HG03135 (cell line): ENCODE measurements at regions not wholly inside any gene's neighbourhood (a gene's known extent, or its start where the extent isn't known, plus 50 kb on each side); places are given as distances from the start of the nearest gene placed in this dataset.
"Not testable (repeated sequence)": the region's sequence is repeated elsewhere in the genome, so short reads cannot be mapped to it uniquely, and the experiment has no call there.

Experiments
- ATAC-seq: cut with Tn5 transposase; IDR thresholded peaks from one replicate; pipeline ENCODE4 v1.9.1; 2021; ENCODE audit warnings: mild to moderate bottlenecking, moderate library complexity; ENCODE audit not compliant: unreplicated experiment

DNA sequence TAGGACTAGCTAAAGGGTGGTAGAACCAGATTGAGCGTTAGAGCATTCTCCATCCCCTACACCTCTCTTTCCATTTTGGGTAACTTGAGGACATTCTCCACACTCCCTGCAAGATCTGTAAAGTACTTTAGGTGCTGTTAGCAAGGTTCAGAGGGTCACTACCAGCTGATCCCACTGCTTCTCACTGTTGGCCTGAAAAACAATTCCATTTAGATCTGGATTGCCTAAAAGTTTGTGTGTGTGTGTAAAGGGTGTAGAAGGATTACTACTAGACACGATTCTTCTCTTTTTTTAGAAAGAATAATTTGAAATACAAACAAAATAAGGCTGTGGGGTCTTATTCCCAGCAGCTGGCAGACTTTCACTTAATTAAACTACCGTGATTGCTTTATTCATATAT is 95.1 kb upstream of the TMEM178A start:
- ATAC-seq = no peak

DNA sequence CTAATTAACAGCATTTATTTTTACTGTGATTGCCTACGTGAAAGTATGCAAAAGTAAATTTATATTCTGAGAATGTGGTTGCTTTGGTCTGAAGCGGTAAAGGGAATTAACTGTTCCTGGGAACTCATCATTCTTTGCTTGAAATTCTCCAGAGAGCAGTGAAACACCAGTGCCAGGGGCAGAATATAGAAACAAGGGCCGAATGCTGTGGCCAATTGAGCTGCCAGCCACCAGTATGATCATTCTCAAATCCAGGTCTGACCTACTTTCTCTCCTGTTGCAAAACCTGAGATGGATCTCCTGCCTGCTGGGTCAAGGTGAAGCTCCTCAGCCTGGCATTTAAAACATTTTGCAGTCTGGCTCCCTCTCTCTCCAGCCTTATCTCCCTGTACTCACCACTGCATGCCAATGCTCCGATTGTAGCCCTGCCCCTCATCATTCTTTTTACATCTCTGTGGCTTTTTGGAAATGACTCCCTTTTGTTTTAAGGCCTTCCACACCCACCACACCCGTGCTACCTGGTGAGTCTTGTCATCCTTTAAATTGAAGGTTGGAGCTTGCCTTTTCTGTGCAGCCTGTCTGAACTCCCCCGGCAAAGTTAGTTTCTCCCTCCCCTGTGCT is 94.5 kb upstream of the TMEM178A start:
- no peak for ATAC-seq

DNA sequence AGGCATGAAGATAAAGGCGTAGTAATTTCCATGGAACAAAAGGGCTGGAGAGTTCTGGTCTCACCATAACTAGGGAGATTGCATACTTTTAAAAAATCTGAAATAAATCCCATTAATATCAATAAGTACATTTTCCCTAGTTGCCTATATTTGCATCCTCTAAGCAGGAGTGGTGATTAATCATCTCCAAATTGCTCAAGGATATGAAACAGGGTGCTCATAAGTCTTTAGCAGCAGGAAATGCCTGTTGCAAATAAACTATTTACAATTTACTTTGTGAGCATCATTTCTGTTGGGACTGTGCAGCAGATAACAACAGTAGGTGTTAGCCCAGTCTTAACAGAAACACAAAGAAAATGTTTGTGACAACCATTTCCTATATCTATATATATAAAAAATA is 92.4 kb upstream of the TMEM178A start:
- ATAC-seq = no peak

- no peak for ATAC-seq
Measured at GRCh38 chr2:39581866-39582265, 83.9 kb upstream of the TMEM178A start.

- ATAC-seq = no peak
Measured at GRCh38 chr2:39583213-39583612, 82.5 kb upstream of the TMEM178A start.

- ATAC-seq = no peak
Measured at GRCh38 chr2:39583781-39584180, 81.9 kb upstream of the TMEM178A start.

DNA sequence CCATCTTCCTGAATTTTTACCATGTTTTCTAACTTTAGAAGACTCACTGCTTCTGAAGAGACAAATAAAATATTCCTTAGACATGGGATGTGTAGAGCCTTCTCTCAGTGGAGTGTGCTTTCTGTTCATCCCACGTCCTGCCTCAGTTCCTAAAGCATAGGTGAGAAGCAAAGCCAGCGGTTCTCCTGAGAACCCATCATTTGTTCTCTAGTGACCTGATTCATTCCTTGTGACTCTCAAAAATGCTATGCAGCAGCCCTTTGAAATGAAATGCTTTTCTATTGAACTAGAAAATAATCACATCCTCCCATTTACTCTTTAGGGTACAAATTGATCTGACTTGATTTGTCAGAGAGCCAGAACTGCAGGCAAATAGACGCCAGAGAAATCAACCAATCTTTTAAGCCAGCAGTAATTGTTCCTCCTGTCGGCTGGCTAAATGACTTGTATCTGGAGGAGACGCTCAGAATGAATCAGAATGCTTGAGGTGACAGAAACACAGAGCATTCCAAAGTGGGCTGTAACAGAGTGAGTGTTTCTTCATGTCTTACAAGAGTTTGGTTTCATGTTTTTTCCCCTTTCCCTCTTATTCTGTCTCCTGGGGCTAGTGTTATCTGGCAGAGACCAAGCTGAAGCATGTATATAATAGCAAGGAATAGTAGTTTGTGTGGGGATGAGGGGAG is 81.3 kb upstream of the TMEM178A start:
- no peak for ATAC-seq

GRCh38 chr2:39585531-39585930 is 80.2 kb upstream of the TMEM178A start:
- ATAC-seq = not testable (repeated sequence)

DNA sequence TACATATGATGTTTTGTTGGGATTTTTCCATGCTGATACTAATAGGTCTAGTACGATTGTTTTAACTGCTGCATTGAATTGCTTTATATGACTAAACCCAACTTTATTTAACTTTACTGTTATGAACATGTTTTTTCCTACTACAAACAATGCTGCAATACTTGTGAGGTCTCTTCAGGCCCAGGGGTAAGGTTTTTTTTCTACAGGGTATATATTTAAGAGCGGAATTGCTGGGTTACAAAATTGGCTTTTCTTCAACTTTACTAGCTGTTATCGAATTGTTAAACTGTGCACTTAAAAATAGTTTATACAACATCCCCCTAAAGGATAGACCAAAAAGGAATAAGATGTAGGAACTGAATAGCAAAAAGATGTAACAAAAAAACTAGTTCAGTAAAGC is 78.5 kb upstream of the TMEM178A start:
- ATAC-seq = no peak

DNA sequence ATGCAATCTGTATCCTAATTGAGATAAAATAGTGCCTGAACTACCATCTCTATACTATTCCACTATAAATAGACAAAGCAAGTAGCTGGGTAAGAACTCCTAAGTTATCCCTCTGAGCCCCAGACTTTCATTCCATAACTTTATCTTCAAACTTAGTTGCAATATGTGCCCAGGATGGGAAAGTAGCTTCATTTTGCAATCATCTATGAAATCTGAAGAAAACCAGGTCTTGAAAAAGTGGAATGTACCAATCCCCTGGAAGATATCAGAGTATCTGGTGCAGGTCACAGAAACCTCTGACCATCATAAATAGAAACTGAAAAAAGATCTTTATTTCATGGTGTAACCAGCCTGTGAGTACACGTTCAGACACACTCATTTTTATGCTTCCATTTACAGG is 78.1 kb upstream of the TMEM178A start:
- no peak for ATAC-seq

DNA sequence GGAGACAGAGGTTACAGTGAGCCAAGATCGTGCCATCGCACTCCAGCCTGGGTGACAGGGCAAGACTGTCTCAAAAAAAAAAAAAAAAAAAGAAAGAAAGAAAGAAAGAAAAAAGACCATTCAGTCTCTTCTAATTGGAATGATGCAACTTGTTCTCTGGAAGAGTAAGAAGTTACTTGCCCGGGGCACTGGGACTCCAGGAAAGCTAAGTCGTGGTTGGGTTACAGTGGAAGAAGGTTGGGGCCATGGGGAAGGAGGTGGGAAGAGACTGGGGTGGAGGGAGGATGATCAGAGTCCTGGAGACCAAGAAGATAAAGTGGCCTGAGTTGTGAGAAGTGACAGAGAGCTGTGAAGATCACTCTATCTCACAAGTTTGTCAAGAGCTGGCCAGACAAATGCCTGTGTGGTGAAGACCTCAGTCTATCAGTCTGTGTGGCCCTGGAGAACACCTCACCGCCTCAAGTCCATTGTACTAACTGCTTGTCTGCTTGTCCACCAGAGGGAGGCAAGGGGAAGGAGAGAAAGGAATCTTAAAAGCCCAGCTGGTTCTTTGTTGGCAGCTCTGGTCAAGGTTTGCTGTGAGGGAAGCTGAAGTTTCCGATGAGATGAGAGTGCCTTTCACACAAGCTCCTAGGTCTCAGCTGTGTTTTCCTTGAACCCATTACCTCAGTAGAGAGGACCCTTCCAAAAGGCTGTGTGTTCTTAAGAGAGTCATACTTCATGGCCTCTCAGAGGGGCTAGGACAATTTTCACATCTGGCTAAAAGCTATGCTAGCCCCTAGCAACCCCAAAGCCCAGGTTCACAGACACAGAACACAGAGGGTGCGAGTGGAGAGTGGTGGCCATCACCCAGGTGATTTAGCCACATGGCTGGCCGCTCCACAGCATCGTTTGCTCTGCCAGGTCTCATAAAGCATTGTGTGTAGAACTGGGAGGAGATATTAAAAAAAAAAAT is 72.0 kb upstream of the TMEM178A start:
- ATAC-seq = no peak

- no peak for ATAC-seq
Measured at GRCh38 chr2:39595116-39595515, 70.6 kb upstream of the TMEM178A start.

GRCh38 chr2:39597314-39597713 is 68.4 kb upstream of the TMEM178A start:
- ATAC-seq = no peak

GRCh38 chr2:39602616-39603015 is 63.1 kb upstream of the TMEM178A start:
- no peak for ATAC-seq

DNA sequence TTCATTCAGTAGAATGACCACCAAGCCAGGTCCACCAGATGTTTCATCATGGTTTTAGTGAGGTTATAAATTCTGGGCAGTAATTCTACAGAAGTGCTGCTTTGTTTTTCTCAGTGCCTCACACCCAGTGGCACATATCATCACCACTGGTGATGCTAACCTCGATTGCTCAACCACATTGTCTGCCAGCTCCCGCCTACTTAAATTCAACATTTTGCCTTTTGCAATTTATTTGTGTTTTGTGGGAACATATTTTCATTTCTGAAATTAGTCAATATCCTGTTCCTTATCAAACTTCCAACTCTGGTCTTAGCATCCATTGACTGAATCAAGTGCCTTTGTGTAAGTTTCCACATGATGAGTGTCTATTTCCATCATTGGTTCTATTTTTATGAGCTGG is 62.3 kb upstream of the TMEM178A start:
- ATAC-seq = no peak

GRCh38 chr2:39604866-39605265 is 60.9 kb upstream of the TMEM178A start:
- ATAC-seq = no peak

DNA sequence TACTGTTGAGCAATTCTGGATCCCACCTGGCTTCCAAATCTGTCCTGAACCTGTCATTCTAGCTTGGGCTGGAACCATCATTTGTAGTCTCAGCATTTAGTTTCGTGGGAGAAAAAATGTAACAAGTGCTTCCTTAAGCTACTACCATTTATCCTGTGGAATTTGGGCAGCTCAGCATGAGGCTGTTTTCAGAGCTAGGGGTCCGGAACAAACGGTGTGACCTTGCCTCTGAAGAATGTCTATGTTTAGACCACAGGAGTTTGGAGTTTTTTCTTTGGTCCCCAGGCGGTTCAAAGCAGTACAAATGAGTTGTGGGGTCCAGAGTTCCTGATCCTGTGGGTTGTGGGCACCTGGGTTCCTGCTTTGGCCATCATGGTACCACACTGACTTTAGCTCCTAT is 59.1 kb upstream of the TMEM178A start:
- no peak for ATAC-seq

GRCh38 chr2:39607538-39608262 is 58.0 kb upstream of the TMEM178A start:
- ATAC-seq = no peak

GRCh38 chr2:39608263-39608575 is 57.5 kb upstream of the TMEM178A start:
- no peak for ATAC-seq

GRCh38 chr2:39608686-39609441 is 56.9 kb upstream of the TMEM178A start:
- ATAC-seq = no peak

GRCh38 chr2:39609917-39610316 is 55.8 kb upstream of the TMEM178A start:
- ATAC-seq = no peak
